Esophagus muscularis mucosa (tissue), 4 donors: ENCODE measurements at regions not wholly inside any gene's neighbourhood (a gene's known extent, or its start where the extent isn't known, plus 50 kb on each side); places are given as distances from the start of the nearest gene placed in this dataset.

Experiments
- DNase-seq: peaks from one replicate; pipeline ENCODE4 v3.0.0-alpha.2; 2017; ENCODE audit errors: extremely low spot score
- H3K27ac ChIP-seq, 4 donors: fragments of 200-600 bp; sonication (generic); replicated peaks in 1 of 4; 1 replicate in 3 of 4; 2 replicates in 1 of 4; pipeline ENCODE4 v1.5.1; 2016 to 2019; ENCODE audit warnings: mild to moderate bottlenecking in 1 of 4
- H3K27me3 ChIP-seq, 4 donors: fragments of 200-600 bp; sonication (generic); one replicate each; pipeline versions ENCODE4 v1.5.1 to v1.6.0; 2016 to 2019
- H3K36me3 ChIP-seq, 4 donors: fragments of 200-600 bp; sonication (generic); one replicate each; pipeline ENCODE4 v1.5.1; 2016 to 2019
- H3K4me1 ChIP-seq, 4 donors: fragments of 200-600 bp; sonication (generic); one replicate each; pipeline ENCODE4 v1.5.1; 2016 to 2019
- H3K4me3 ChIP-seq, 4 donors: fragments of 200-600 bp; sonication (generic); 1 replicate in 2 of 4; 2 replicates in 2 of 4; pipeline ENCODE4 v1.5.1; 2016 to 2019; ENCODE audit warnings: mild to moderate bottlenecking in 4 of 4, moderate library complexity in 1 of 4
- H3K9me3 ChIP-seq, 4 donors: fragments of 200-600 bp; sonication (generic); 1 replicate in 3 of 4; 2 replicates in 1 of 4; pipeline ENCODE4 v1.5.1; 2016 to 2019
- CTCF ChIP-seq, 3 experiments: fragments of 200-600 bp in 2 of 3; fragments of 450-650 bp in 1 of 3; sonication (generic) in 2 of 3; IDR thresholded peaks; one replicate each; pipeline ENCODE4 v1.5.1; 2017 to 2019; ENCODE audit warnings: antibody characterized with exemption in 3 of 3, mild to moderate bottlenecking in 2 of 3, moderate library complexity in 1 of 3
- EP300 ChIP-seq: sonication (generic); formaldehyde crosslinking; IDR thresholded peaks from one replicate; pipeline ENCODE4 v1.6.1; 2017; ENCODE audit warnings: antibody characterized with exemption
- POLR2A ChIP-seq: fragments of 450-650 bp; IDR thresholded peaks from one replicate; pipeline ENCODE4 v1.6.1; 2017; ENCODE audit warnings: antibody characterized with exemption, moderate library complexity, mild to moderate bottlenecking, low read depth
- POLR2AphosphoS5 ChIP-seq, 2 donors: sonication (generic); formaldehyde crosslinking; IDR thresholded peaks; one replicate each; pipeline ENCODE4 v1.6.1; 2017; ENCODE audit warnings: antibody characterized with exemption in 2 of 2
- WGBS: methylation state at CpG from one replicate; pipeline ENCODE4 v1.1.5; 2018; 5-methylcytosine and 5-hydroxymethylcytosine counted together
- intact Hi-C: fragments of 100-400 bp; cut with DNase I; formaldehyde crosslinking; loops from one replicate; pipeline ENCODE4 v1.15.1; 2023

GRCh38 chr4:155008389-155008788, 200.0 kb upstream of the NPY2R start:
- no peak for TF ChIP-seq EP300
- no peak for TF ChIP-seq POLR2AphosphoS5 (IDR thresholded peaks at IDR 0.05)
- no peak for TF ChIP-seq CTCF (IDR thresholded peaks at IDR 0.05)
- no peak for TF ChIP-seq POLR2A
- DNase-seq: no peak
- H3K4me1 ChIP-seq: no peaks in the 10 kb centered on the region
- no peak overlapping the region for H3K27ac ChIP-seq
- intact Hi-C loops: no loop called here
- no peaks in the 10 kb centered on the region for H3K36me3 ChIP-seq
- H3K27me3 ChIP-seq: no peaks in the 10 kb centered on the region
- no peak overlapping the region for H3K4me3 ChIP-seq
- WGBS: 79% methylated on average over 2 of the region's 2 CpGs
- H3K9me3 ChIP-seq: no peaks in the 10 kb centered on the region

GRCh38 chr4:155009288-155009687, 199.1 kb upstream of the NPY2R start:
- intact Hi-C loops: no loop called here
- no peaks in the 10 kb centered on the region for H3K4me1 ChIP-seq
- TF ChIP-seq POLR2A (no peak), EP300 (no peak), CTCF (IDR thresholded peaks at IDR 0.05) (no peak), POLR2AphosphoS5 (IDR thresholded peaks at IDR 0.05) (no peak)
- no peak overlapping the region for H3K4me3 ChIP-seq
- no peak overlapping the region for H3K27ac ChIP-seq
- no peak for DNase-seq
- H3K27me3 ChIP-seq: no peaks in the 10 kb centered on the region
- WGBS: 46% methylated on average over 2 of the region's 3 CpGs
- peaks cover 0 to under 1% (median 0%) of the 10 kb centered on the region in 4 donors for H3K9me3 ChIP-seq
- no peaks in the 10 kb centered on the region for H3K36me3 ChIP-seq

- Histone ChIP-seq H3K4me1 (no peaks in the 10 kb centered on the region), H3K4me3 (no peak overlapping the region), H3K36me3 (no peaks in the 10 kb centered on the region), H3K27me3 (no peaks in the 10 kb centered on the region), H3K27ac (no peak overlapping the region), H3K9me3 (peaks cover 0 to 4% (median 0%) of the 10 kb centered on the region in 4 donors)
- no peak for DNase-seq
- WGBS: 90% methylated on average over 7 of the region's 7 CpGs
- intact Hi-C loops: no loop called here
- TF ChIP-seq EP300 (no peak), CTCF (IDR thresholded peaks at IDR 0.05) (no peak), POLR2AphosphoS5 (IDR thresholded peaks at IDR 0.05) (no peak), POLR2A (no peak)
These were observed 198.1 kb upstream of the NPY2R start for GRCh38 chr4:155010376-155010775.

- intact Hi-C loops: no loop called here
- 62% methylated on average over 4 of the region's 4 CpGs for WGBS
These were observed 197.2 kb upstream of the NPY2R start for GRCh38 chr4:155011163-155011780.

More at GRCh38 chr4:155011163-155011780, 197.2 kb upstream of the NPY2R start:
- TF ChIP-seq POLR2AphosphoS5 (IDR thresholded peaks at IDR 0.05) (no peak), CTCF (IDR thresholded peaks at IDR 0.05) (no peak), POLR2A (no peak), EP300 (no peak)
- Histone ChIP-seq H3K27ac (no peak overlapping the region), H3K27me3 (no peaks in the 10 kb centered on the region), H3K9me3 (peaks cover 0 to 4% (median 0%) of the 10 kb centered on the region in 4 donors), H3K4me1 (no peaks in the 10 kb centered on the region), H3K36me3 (no peaks in the 10 kb centered on the region), H3K4me3 (no peak overlapping the region)
- no peak for DNase-seq
